ENCODE measurements at regions not wholly inside any gene's neighbourhood (a gene's known extent, or its start where the extent isn't known, plus 50 kb on each side); places are given as distances from the start of the nearest gene placed in this dataset.

GRCh38 chr2:220227266-220227920 is 600.0 kb downstream of the SLC4A3 start:
- no peak for TF ChIP-seq CTCF (IDR thresholded peaks at IDR 0.05; ENCODE audit: borderline replicate concordance, insufficient read depth, low read depth, low read length)
- H3K4me3 ChIP-seq (ENCODE audit: low read depth, low read length), result no peak overlapping the region

DNA sequence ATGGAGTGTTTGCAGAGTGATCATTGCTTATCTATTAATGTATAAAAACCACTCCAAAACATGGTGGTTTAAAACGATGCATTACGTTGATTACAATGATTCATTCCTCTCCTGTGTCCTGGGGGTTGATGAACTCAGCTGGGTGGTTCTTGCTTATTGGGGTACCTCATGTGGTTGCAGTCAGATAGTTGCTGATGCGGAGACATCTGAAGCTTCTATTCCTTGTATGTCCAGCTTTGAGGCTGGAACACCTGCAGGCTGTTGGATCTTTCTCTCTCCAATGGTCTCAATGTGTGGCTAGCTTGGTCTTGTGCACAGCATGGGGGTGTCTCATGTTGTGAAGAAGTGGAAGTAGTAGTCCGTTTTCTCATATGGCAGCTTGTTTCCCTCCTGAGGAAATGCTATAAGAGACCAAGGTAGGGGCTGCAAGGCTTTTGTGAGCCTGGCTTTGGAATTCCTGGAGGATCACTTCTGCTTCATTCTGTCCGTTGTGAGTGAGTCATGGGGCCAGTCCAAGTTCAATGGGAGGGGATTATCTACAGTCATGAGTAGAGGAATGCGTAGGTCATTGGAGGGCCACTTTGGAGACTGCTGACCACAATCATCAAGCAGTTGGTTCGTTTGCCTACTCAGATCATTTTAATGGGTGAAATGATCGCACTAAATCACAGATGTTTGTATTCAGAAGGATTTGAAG is 601.0 kb downstream of the SLC4A3 start:
- H3K4me3 ChIP-seq (ENCODE audit: low read depth, low read length), result no peak overlapping the region

DNA sequence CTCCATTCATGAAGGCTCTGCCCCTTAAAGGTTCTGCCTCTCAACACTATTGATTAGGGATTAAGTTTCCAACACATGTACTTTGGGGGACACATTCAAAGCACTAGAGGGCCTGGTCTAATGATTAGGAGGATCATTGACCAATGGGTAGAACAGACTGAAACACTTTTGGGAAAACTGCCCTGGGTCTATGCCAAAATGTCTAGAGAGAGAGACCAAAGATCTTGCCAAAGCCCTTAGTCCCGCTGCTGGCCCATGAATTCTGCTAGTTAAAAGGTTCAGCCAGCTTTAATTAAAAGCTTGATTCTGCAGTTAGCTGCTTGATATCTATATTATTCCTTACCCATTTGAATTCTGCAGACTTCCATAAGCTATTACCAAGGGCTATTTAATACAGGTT is 613.2 kb downstream of the SLC4A3 start:
- H3K4me3 ChIP-seq (ENCODE audit: low read depth, low read length), result no peak overlapping the region
- TF ChIP-seq CTCF (IDR thresholded peaks at IDR 0.05; ENCODE audit: borderline replicate concordance, insufficient read depth, low read depth, low read length), result no peak

More for the DNA sequence above, 601.0 kb downstream of the SLC4A3 start:
- no peak for TF ChIP-seq CTCF (IDR thresholded peaks at IDR 0.05; ENCODE audit: borderline replicate concordance, insufficient read depth, low read depth, low read length)

- TF ChIP-seq CTCF (IDR thresholded peaks at IDR 0.05; ENCODE audit: borderline replicate concordance, insufficient read depth, low read depth, low read length), result no peak
- H3K4me3 ChIP-seq (ENCODE audit: low read depth, low read length), result no peak overlapping the region
Measured at GRCh38 chr2:220241423-220241822, 614.0 kb downstream of the SLC4A3 start.

DNA sequence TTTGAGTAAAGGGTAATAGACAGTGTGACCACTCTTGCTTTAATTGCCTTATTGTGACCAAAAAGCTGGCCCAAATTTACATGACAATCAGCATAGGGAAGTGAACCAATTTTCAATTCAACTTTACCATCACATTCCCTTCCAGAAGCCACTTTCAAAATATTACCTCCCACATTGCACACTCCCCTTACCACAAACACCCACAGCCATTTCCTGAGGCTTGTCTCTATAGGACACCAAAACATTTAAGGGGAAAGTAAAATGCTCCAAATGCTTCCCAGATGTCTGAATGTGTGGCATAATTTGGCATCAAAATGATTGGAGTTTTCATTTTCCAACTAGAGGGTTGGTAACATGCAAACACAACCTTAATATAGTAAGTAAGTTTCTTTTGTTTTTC is 616.1 kb downstream of the SLC4A3 start:
- no peak for TF ChIP-seq CTCF (IDR thresholded peaks at IDR 0.05; ENCODE audit: borderline replicate concordance, insufficient read depth, low read depth, low read length)
- H3K4me3 ChIP-seq (ENCODE audit: low read depth, low read length), result no peak overlapping the region

DNA sequence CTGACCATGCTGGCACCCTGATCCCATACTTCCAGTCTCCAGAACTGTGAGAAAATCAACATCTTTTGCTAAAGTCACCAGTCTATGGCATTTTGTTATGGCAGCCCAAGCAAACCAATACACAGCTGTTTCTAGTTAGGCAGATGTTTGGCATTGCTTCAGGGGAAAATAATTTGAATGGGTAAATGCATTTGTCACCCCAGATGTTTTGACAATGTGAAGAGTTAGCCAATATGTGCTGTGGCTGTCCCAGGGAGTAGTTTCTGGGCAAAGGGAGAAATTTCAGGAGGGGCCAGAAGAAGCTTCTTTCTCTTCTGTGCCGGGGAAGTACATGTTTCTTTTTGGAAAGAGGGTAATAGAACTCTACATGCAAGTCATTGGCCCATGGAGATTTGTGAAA is 619.0 kb downstream of the SLC4A3 start:
- no peak for TF ChIP-seq CTCF (IDR thresholded peaks at IDR 0.05; ENCODE audit: borderline replicate concordance, insufficient read depth, low read depth, low read length)
- no peak overlapping the region for H3K4me3 ChIP-seq (ENCODE audit: low read depth, low read length)

All from GM12875 (cell line).